H1 (cell line): ENCODE measurements at regions not wholly inside any gene's neighbourhood (a gene's known extent, or its start where the extent isn't known, plus 50 kb on each side); places are given as distances from the start of the nearest gene placed in this dataset.

Source experiments
- CTCF ChIA-PET: fragments of 300-600 bp; sonication (Branson Sonifier 250); formaldehyde crosslinking; loops from one replicate; lab custom pipeline; 2021; ENCODE audit not compliant: partially characterized antibody; lab: Charles Lee
- POLR2A ChIA-PET: fragments of 300-600 bp; sonication (Branson Sonifier 250); formaldehyde crosslinking; loops from one replicate; lab custom pipeline; 2021; ENCODE audit warnings: inconsistent platforms; ENCODE audit not compliant: partially characterized antibody; lab: Charles Lee
- DNase-seq, 2 experiments: peaks; one replicate each; pipeline versions ENCODE4 v3.0.0 to v3.0.0-alpha.2; 2010 to 2022; ENCODE audit warnings: low spot score in 2 of 2, low read depth in 1 of 2, mixed read lengths in 1 of 2
- FAIRE-seq: peaks from 2 replicates; lab custom pipeline; 2011; peaks lifted over from hg19 to GRCh38; lab: Jason Lieb, UNC
- H2AFZ ChIP-seq: 2 replicates; pipeline ENCODE4 v1.8.1; 2012; ENCODE audit warnings: low read length, inconsistent platforms
- H2AK5ac ChIP-seq: 2 replicates; pipeline ENCODE4 v1.6.1; 2013; ENCODE audit warnings: low read depth, low read length
- H2BK120ac ChIP-seq: replicated peaks from 2 replicates; pipeline ENCODE3; 2013; ENCODE audit warnings: low read depth, low read length, inconsistent platforms
- H2BK12ac ChIP-seq: 2 replicates; pipeline ENCODE4 v1.6.1; 2013; ENCODE audit warnings: low read depth, low read length
- H2BK15ac ChIP-seq: 2 replicates; pipeline ENCODE4 v1.6.1; 2013; ENCODE audit warnings: low read length
- H2BK20ac ChIP-seq: 2 replicates; pipeline ENCODE4 v1.6.1; 2013; ENCODE audit warnings: low read length
- H2BK5ac ChIP-seq: 2 replicates; pipeline ENCODE4 v1.6.1; 2013; ENCODE audit warnings: low read depth, low read length
- H3K14ac ChIP-seq: 2 replicates; pipeline ENCODE4 v1.6.1; 2013; ENCODE audit warnings: inconsistent platforms; ENCODE audit not compliant: insufficient read length
- H3K18ac ChIP-seq: 2 replicates; pipeline ENCODE4 v1.6.1; 2013; ENCODE audit warnings: low read length; ENCODE audit errors: extremely low read depth
- H3K23ac ChIP-seq: 2 replicates; pipeline ENCODE4 v1.6.1; 2013; ENCODE audit warnings: inconsistent platforms; ENCODE audit not compliant: insufficient read length
- H3K23me2 ChIP-seq: 2 replicates; pipeline ENCODE4 v1.6.1; 2013; ENCODE audit warnings: low read depth, low read length
- H3K27ac ChIP-seq: 2 replicates; pipeline ENCODE4 v1.6.1; 2011; ENCODE audit warnings: low read depth, low read length, inconsistent platforms
- H3K27me3 ChIP-seq, 4 experiments: replicated peaks in 1 of 4; 1 replicate in 1 of 4; 2 replicates in 3 of 4; pipeline versions ENCODE4 v1.6.1 to v1.8.1; 2011 to 2013; ENCODE audit warnings: low read length in 3 of 4, mild to moderate bottlenecking in 3 of 4, inconsistent platforms in 2 of 4, mixed read lengths in 2 of 4, moderate library complexity in 1 of 4; ENCODE audit not compliant: control insufficient read depth in 3 of 4, insufficient read depth in 3 of 4; ENCODE audit errors: extremely low read depth in 1 of 4
- H3K36me3 ChIP-seq, 4 experiments: 2 replicates each; pipeline versions ENCODE4 v1.6.1 to v1.8.1; 2011 to 2013; ENCODE audit warnings: mild to moderate bottlenecking in 4 of 4, low read length in 3 of 4, moderate library complexity in 2 of 4, control low read depth in 1 of 4, inconsistent platforms in 1 of 4; ENCODE audit not compliant: insufficient read depth in 4 of 4, control insufficient read depth in 2 of 4
- H3K4ac ChIP-seq: replicated peaks from 2 replicates; pipeline ENCODE3; 2013; ENCODE audit warnings: low read length, low read depth, mixed read lengths, inconsistent platforms; ENCODE audit not compliant: insufficient read length
- H3K4me1 ChIP-seq, 4 experiments: replicated peaks in 1 of 4; 1 replicate in 1 of 4; 2 replicates in 3 of 4; pipeline versions ENCODE4 v1.6.1 to v1.8.1; 2011 to 2013; ENCODE audit warnings: low read length in 3 of 4, inconsistent platforms in 2 of 4, mixed read lengths in 1 of 4; ENCODE audit not compliant: insufficient read depth in 4 of 4, control insufficient read depth in 3 of 4
- H3K4me2 ChIP-seq, 2 experiments: 2 replicates each; pipeline versions ENCODE4 v1.6.1 to v1.8.1; 2011 to 2013; ENCODE audit warnings: low read depth in 2 of 2, low read length in 2 of 2, control low read depth in 1 of 2, inconsistent platforms in 1 of 2, mild to moderate bottlenecking in 1 of 2; ENCODE audit not compliant: insufficient read depth in 1 of 2
- H3K4me3 ChIP-seq, 4 experiments: fragments of 200-600, 300-600 bp in 1 of 4; sonication (generic), shearing (Covaris generic), sonication (Bioruptor Twin) in 1 of 4; 2 replicates each; pipeline versions ENCODE4 v1.5.1 to v1.8.1; 2011 to 2016; ENCODE audit warnings: low read length in 4 of 4, low read depth in 3 of 4, control low read depth in 2 of 4, inconsistent platforms in 2 of 4, mild to moderate bottlenecking in 2 of 4, mixed read lengths in 1 of 4, moderate library complexity in 1 of 4; ENCODE audit not compliant: insufficient read depth in 2 of 4; ENCODE audit errors: extremely low read depth in 1 of 4
- H3K56ac ChIP-seq: replicated peaks from 2 replicates; pipeline ENCODE3; 2013; ENCODE audit warnings: low read depth, mild to moderate bottlenecking, mixed read lengths, low read length, inconsistent platforms; ENCODE audit not compliant: insufficient read length
- H3K79me1 ChIP-seq: 2 replicates; pipeline ENCODE4 v1.6.1; 2013; ENCODE audit warnings: low read depth, low read length, control low read depth
- H3K79me2 ChIP-seq, 2 experiments: 2 replicates each; pipeline versions ENCODE4 v1.6.1 to v1.8.1; 2012 to 2013; ENCODE audit warnings: low read length in 2 of 2, mild to moderate bottlenecking in 2 of 2, inconsistent platforms in 1 of 2; ENCODE audit not compliant: insufficient read depth in 2 of 2, control insufficient read depth in 1 of 2
- H3K9ac ChIP-seq, 4 experiments: replicated peaks in 1 of 4; 1 replicate in 1 of 4; 2 replicates in 3 of 4; pipeline versions ENCODE4 v1.6.1 to v1.8.1; 2011 to 2013; ENCODE audit warnings: low read depth in 3 of 4, low read length in 3 of 4, control low read depth in 2 of 4, mild to moderate bottlenecking in 2 of 4, moderate library complexity in 2 of 4, inconsistent platforms in 1 of 4; ENCODE audit errors: extremely low read depth in 1 of 4
- H3K9me3 ChIP-seq, 2 experiments: 2 replicates each; pipeline versions ENCODE4 v1.6.1 to v1.8.1; 2012 to 2013; ENCODE audit warnings: mild to moderate bottlenecking in 2 of 2, moderate library complexity in 2 of 2, control low read depth in 1 of 2, inconsistent platforms in 1 of 2, low read depth in 1 of 2, low read length in 1 of 2, mixed read lengths in 1 of 2; ENCODE audit not compliant: insufficient read depth in 2 of 2
- H4K20me1 ChIP-seq, 2 experiments: replicated peaks in 1 of 2; 2 replicates each; pipeline versions ENCODE3 to v1.8.1; 2011 to 2013; ENCODE audit warnings: inconsistent platforms in 2 of 2, low read length in 2 of 2, mild to moderate bottlenecking in 1 of 2; ENCODE audit not compliant: insufficient read depth in 2 of 2, control insufficient read depth in 1 of 2
- H4K5ac ChIP-seq: 2 replicates; pipeline ENCODE4 v1.6.1; 2013; ENCODE audit warnings: low read length, low read depth, mixed read lengths, inconsistent platforms; ENCODE audit not compliant: insufficient read length
- H4K8ac ChIP-seq: 2 replicates; pipeline ENCODE4 v1.8.0; 2013; ENCODE audit warnings: mild to moderate bottlenecking, moderate library complexity, low read length, inconsistent platforms; ENCODE audit not compliant: insufficient read depth; ENCODE audit errors: extremely low read depth
- H4K91ac ChIP-seq: replicated peaks from 2 replicates; pipeline ENCODE3; 2013; ENCODE audit warnings: low read length, mixed read lengths, inconsistent platforms; ENCODE audit not compliant: insufficient read length
- CTBP2 ChIP-seq: IDR thresholded peaks from 2 replicates; pipeline ENCODE4 v1.7.0; 2011; ENCODE audit warnings: borderline replicate concordance, mild to moderate bottlenecking, moderate library complexity, mixed read lengths, low read length; ENCODE audit not compliant: insufficient read depth, insufficient read length
- HDAC2 ChIP-seq, 2 experiments: fragments of 300-600 bp in 1 of 2; sonication (generic) in 1 of 2; IDR thresholded peaks; 2 replicates each; pipeline ENCODE4 v1.6.1; 2011 to 2012; ENCODE audit warnings: low read depth in 2 of 2, low read length in 2 of 2, mild to moderate bottlenecking in 2 of 2, moderate library complexity in 2 of 2, borderline replicate concordance in 1 of 2, inconsistent platforms in 1 of 2
- HDAC6 ChIP-seq: IDR thresholded peaks from one replicate; pipeline ENCODE4 v1.7.1; 2012; ENCODE audit warnings: low read depth, mild to moderate bottlenecking, inconsistent platforms, low read length, moderate library complexity
- JUND ChIP-seq: IDR thresholded peaks from 2 replicates; pipeline ENCODE4 v1.6.1; 2011; ENCODE audit warnings: mild to moderate bottlenecking, improper control_type of control experiment, low read length
- KDM4A ChIP-seq: IDR thresholded peaks from one replicate; pipeline ENCODE4 v1.7.1; 2012; ENCODE audit warnings: low read depth, mild to moderate bottlenecking, moderate library complexity, low read length, inconsistent platforms; ENCODE audit not compliant: severe bottlenecking
- POLR2AphosphoS5 ChIP-seq: IDR thresholded peaks from 2 replicates; pipeline ENCODE4 v1.6.1; 2011; ENCODE audit warnings: low read depth, low read length
- POU5F1 ChIP-seq: IDR thresholded peaks from 2 replicates; pipeline ENCODE4 v1.6.1; 2011; ENCODE audit warnings: low read depth, mild to moderate bottlenecking, low read length, moderate library complexity
- RFX5 ChIP-seq: IDR thresholded peaks from 2 replicates; pipeline ENCODE4 v1.6.1; 2011; ENCODE audit warnings: low read depth, low read length, improper control_type of control experiment, borderline replicate concordance
- SIX5 ChIP-seq: IDR thresholded peaks from 2 replicates; pipeline ENCODE4 v1.6.1; 2011; ENCODE audit warnings: mild to moderate bottlenecking, low read depth, low read length
- SUZ12 ChIP-seq: fragments of 200-600 bp; sonication (generic); IDR thresholded peaks from 2 replicates; pipeline ENCODE4 v1.6.1; 2012; ENCODE audit warnings: mild to moderate bottlenecking, inconsistent platforms, low read length, moderate library complexity, mixed read lengths
- TAF7 ChIP-seq: optimal IDR thresholded peaks from 2 replicates; pipeline ENCODE3; 2011; ENCODE audit warnings: low read depth, mild to moderate bottlenecking, inconsistent platforms, low read length, moderate library complexity, borderline replicate concordance
- TEAD4 ChIP-seq: IDR thresholded peaks from 2 replicates; pipeline ENCODE4 v1.6.1; 2012; ENCODE audit warnings: low read depth, low read length, inconsistent platforms, mixed read lengths
- ZNF274 ChIP-seq: IDR thresholded peaks from 2 replicates; pipeline ENCODE4 v1.7.0; 2012; ENCODE audit warnings: low read length, borderline replicate concordance; ENCODE audit errors: extremely low read depth
- WGBS, 2 experiments: shearing (Covaris generic) in 1 of 2; methylation state at CpG; one replicate each; pipeline versions ENCODE4 v1.1.6 to v1.1.7; 2013 to 2015; ENCODE audit warnings: low lambda C conversion rate in 2 of 2, mixed read lengths in 2 of 2, inconsistent platforms in 1 of 2, low coverage in 1 of 2, missing lambda C conversion rate in 1 of 2; ENCODE audit not compliant: insufficient replicate concordance in 2 of 2, insufficient coverage in 1 of 2, insufficient read length in 1 of 2; ENCODE audit errors: extremely low coverage in 1 of 2, missing lambda C conversion rate in 1 of 2; 5-methylcytosine and 5-hydroxymethylcytosine counted together

GRCh38 chr2:22826703-22827102 is 558.3 kb upstream of the KLHL29 start:
- no peaks in the 10 kb centered on the region for H4K20me1 ChIP-seq
- POLR2A ChIA-PET: no interaction called here

More at GRCh38 chr2:22826703-22827102, 558.3 kb upstream of the KLHL29 start:
- no peaks in the 10 kb centered on the region for H3K79me2 ChIP-seq
- no peak overlapping the region for H3K9ac ChIP-seq
- H3K27me3 ChIP-seq: no peaks in the 10 kb centered on the region
- no peak overlapping the region for H4K5ac ChIP-seq
- no peak overlapping the region for H2AFZ ChIP-seq
- no peak overlapping the region for H3K56ac ChIP-seq
- no peak overlapping the region for H2BK5ac ChIP-seq
- no peak overlapping the region for H2BK12ac ChIP-seq
- H4K8ac ChIP-seq: no peak overlapping the region
- WGBS, 2 experiments: 100% methylated on average over 1 of the region's 1 CpG; no CpG with 5 or more reads in 1 of the 2 experiments
- CTCF ChIA-PET: no interaction called here
- FAIRE-seq (no peak), DNase-seq (no peak)
- no peak overlapping the region for H3K18ac ChIP-seq
- H2BK20ac ChIP-seq: no peak overlapping the region
- H3K79me1 ChIP-seq: no peaks in the 10 kb centered on the region
- H3K4me3 ChIP-seq: no peak overlapping the region
- H2BK15ac ChIP-seq: no peak overlapping the region
- H2BK120ac ChIP-seq: no peak overlapping the region
- no peak overlapping the region for H3K4me2 ChIP-seq
- H2AK5ac ChIP-seq: no peak overlapping the region
- H3K4ac ChIP-seq: no peak overlapping the region
- H3K4me1 ChIP-seq: no peaks in the 10 kb centered on the region
- no peak overlapping the region for H3K23ac ChIP-seq
- no peaks in the 10 kb centered on the region for H3K9me3 ChIP-seq
- no peak for TF ChIP-seq HDAC2 (IDR thresholded peaks at IDR 0.05; ENCODE audit: borderline replicate concordance in 1 of 2, low read depth in 2 of 2, low read length in 2 of 2)
- no peak for TF ChIP-seq KDM4A
- TF ChIP-seq TEAD4: no peak
- TF ChIP-seq SUZ12: no peak
- TF ChIP-seq POU5F1: no peak
- TF ChIP-seq TAF7: no peak
- TF ChIP-seq POLR2AphosphoS5: no peak
- TF ChIP-seq JUND: no peak
- TF ChIP-seq RFX5: no peak
- no peak for TF ChIP-seq CTBP2
- no peak for TF ChIP-seq SIX5
- TF ChIP-seq HDAC6: no peak
- no peak for TF ChIP-seq ZNF274
- TF ChIP-seq, all 59 proteins: peak for 0
- Histone ChIP-seq H3K36me3 (no peaks in the 10 kb centered on the region), H3K14ac (no peak overlapping the region), H3K23me2 (no peaks in the 10 kb centered on the region), H4K91ac (no peak overlapping the region), H3K27ac (no peak overlapping the region)
